SK-N-SH (cell line): ENCODE measurements at regions not wholly inside any gene's neighbourhood (a gene's known extent, or its start where the extent isn't known, plus 50 kb on each side); places are given as distances from the start of the nearest gene placed in this dataset.

Source experiments
- CTCF ChIA-PET: fragments of 300-600, 350-600 bp; formaldehyde crosslinking; extraction: SDS; loops from one replicate; lab custom pipeline; 2021; lab: Yijun Ruan, JAX
- POLR2A ChIA-PET: fragments of 350-600 bp; sonication (Branson Sonifier 250); formaldehyde crosslinking; extraction: SDS; loops from one replicate; lab custom pipeline; 2020; ENCODE audit warnings: antibody characterized with exemption, inconsistent platforms; lab: Yijun Ruan, JAX
- DNase-seq: peaks from one replicate; pipeline ENCODE4 v3.0.0; 2012
- H2AFZ ChIP-seq: fragments of 200-600 bp; sonication (generic); 2 replicates; pipeline ENCODE4 v1.8.1; 2016; ENCODE audit warnings: antibody characterized with exemption, mild to moderate bottlenecking, low read depth
- H3F3A ChIP-seq: fragments of 200-600 bp; sonication (generic); replicated peaks from 2 replicates; pipeline ENCODE3; 2016; ENCODE audit warnings: antibody characterized with exemption, mild to moderate bottlenecking; ENCODE audit not compliant: insufficient read depth
- H3K27ac ChIP-seq, 2 experiments: fragments of 200-500 bp in 1 of 2; fragments of 200-600 bp in 1 of 2; sonication (Bioruptor generic) in 1 of 2; sonication (generic), shearing (Covaris generic) in 1 of 2; 2 replicates each; pipeline versions ENCODE4 v1.5.1 to v1.6.1; 2014 to 2016; ENCODE audit warnings: low read depth in 2 of 2, inconsistent platforms in 1 of 2, low read length in 1 of 2, mild to moderate bottlenecking in 1 of 2, mixed read lengths in 1 of 2
- H3K27me3 ChIP-seq: fragments of 200-600 bp; sonication (generic), shearing (Covaris generic); 2 replicates; pipeline ENCODE4 v1.6.1; 2016; ENCODE audit warnings: mixed run types; ENCODE audit not compliant: insufficient read depth
- H3K36me3 ChIP-seq, 2 experiments: fragments of 200-500 bp in 1 of 2; fragments of 200-600 bp in 1 of 2; sonication (Bioruptor generic) in 1 of 2; sonication (generic) in 1 of 2; replicated peaks in 1 of 2; 2 replicates each; pipeline versions ENCODE3 to v1.5.1; 2014 to 2016; ENCODE audit warnings: low read length in 1 of 2, mild to moderate bottlenecking in 1 of 2; ENCODE audit not compliant: insufficient read depth in 2 of 2, control insufficient read depth in 1 of 2
- H3K4me1 ChIP-seq, 2 experiments: fragments of 200-500 bp in 1 of 2; fragments of 200-600 bp in 1 of 2; sonication (Bioruptor generic) in 1 of 2; sonication (generic), shearing (Covaris generic) in 1 of 2; 2 replicates each; pipeline versions ENCODE4 v1.5.1 to v1.6.1; 2014 to 2016; ENCODE audit warnings: low read depth in 1 of 2, low read length in 1 of 2, mixed run types in 1 of 2; ENCODE audit not compliant: insufficient read depth in 2 of 2, control insufficient read depth in 1 of 2
- H3K4me2 ChIP-seq: fragments of 200-600 bp; sonication (generic), shearing (Covaris generic); 2 replicates; pipeline ENCODE4 v1.6.1; 2017; ENCODE audit warnings: mixed run types
- H3K4me3 ChIP-seq, 2 experiments: fragments of 200-500 bp in 1 of 2; fragments of 200-600 bp in 1 of 2; sonication (Bioruptor generic) in 1 of 2; sonication (generic), shearing (Covaris generic) in 1 of 2; 2 replicates each; pipeline versions ENCODE4 v1.5.1 to v1.8.1; 2014 to 2016; ENCODE audit warnings: low read depth in 2 of 2, inconsistent platforms in 1 of 2, low read length in 1 of 2, mild to moderate bottlenecking in 1 of 2, mixed read lengths in 1 of 2, moderate library complexity in 1 of 2
- H3K79me2 ChIP-seq: fragments of 200-600 bp; sonication (generic); 2 replicates; pipeline ENCODE4 v1.8.1; 2017; ENCODE audit warnings: mild to moderate bottlenecking; ENCODE audit not compliant: insufficient read depth
- H3K9ac ChIP-seq: fragments of 200-600 bp; sonication (generic); 2 replicates; pipeline ENCODE4 v1.6.1; 2017; ENCODE audit warnings: mixed run types
- H3K9me2 ChIP-seq: fragments of 200-600 bp; sonication (generic); 2 replicates; pipeline ENCODE4 v1.6.1; 2017; ENCODE audit warnings: mixed run types
- H3K9me3 ChIP-seq: fragments of 200-600 bp; sonication (generic); 2 replicates; pipeline ENCODE4 v1.6.1; 2017; ENCODE audit warnings: mixed run types, mild to moderate bottlenecking, moderate library complexity
- H4K20me1 ChIP-seq: fragments of 200-600 bp; sonication (generic); 2 replicates; pipeline ENCODE4 v1.6.1; 2017; ENCODE audit warnings: mild to moderate bottlenecking, mixed run types; ENCODE audit not compliant: insufficient read depth
- EP300 ChIP-seq, 2 experiments: IDR thresholded peaks; 2 replicates each; pipeline versions ENCODE4 v1.4.0 to v1.6.1; 2012; ENCODE audit warnings: borderline replicate concordance in 1 of 2, low read depth in 1 of 2, low read length in 1 of 2
- EZH2phosphoT487 ChIP-seq: fragments of 200-600 bp; sonication (generic); IDR thresholded peaks from 2 replicates; pipeline ENCODE4 v1.6.1; 2017; ENCODE audit warnings: low read depth, mixed run types, mild to moderate bottlenecking, antibody characterized with exemption, moderate library complexity, borderline replicate concordance
- FOSL2 ChIP-seq: IDR thresholded peaks from 2 replicates; pipeline ENCODE4 v1.4.0; 2012; ENCODE audit warnings: low read depth, mild to moderate bottlenecking, moderate library complexity, borderline replicate concordance
- MEF2A ChIP-seq: IDR thresholded peaks from 2 replicates; pipeline ENCODE4 v1.4.0; 2012; ENCODE audit warnings: low read depth, borderline replicate concordance
- NFIC ChIP-seq: IDR thresholded peaks from 2 replicates; pipeline ENCODE4 v1.4.0; 2012; ENCODE audit warnings: borderline replicate concordance
- NRF1 ChIP-seq: IDR thresholded peaks from 2 replicates; pipeline ENCODE4 v1.6.1; 2012; ENCODE audit warnings: low read depth, mild to moderate bottlenecking, low read length
- RAD21 ChIP-seq: IDR thresholded peaks from 2 replicates; pipeline ENCODE4 v1.6.1; 2012; ENCODE audit warnings: mild to moderate bottlenecking, low read length
- SMC3 ChIP-seq: IDR thresholded peaks from 2 replicates; pipeline ENCODE4 v1.6.1; 2012; ENCODE audit warnings: low read depth, low read length, improper control_type of control experiment
- TAF1 ChIP-seq: IDR thresholded peaks from 2 replicates; pipeline ENCODE4 v1.6.1; 2012; ENCODE audit warnings: low read depth, mild to moderate bottlenecking, low read length, moderate library complexity, borderline replicate concordance
- WGBS: methylation state at CpG from one replicate; pipeline ENCODE4 v1.1.6; 2017; ENCODE audit warnings: low lambda C conversion rate; 5-methylcytosine and 5-hydroxymethylcytosine counted together
- TF ChIP-seq, protein P1 (sequence below): IDR thresholded peaks from 2 replicates; pipeline ENCODE4 v1.4.0; 2012; ENCODE audit warnings: low read depth, borderline replicate concordance
- TF ChIP-seq, protein P2 (sequence below): fragments of 150-350 bp; IDR thresholded peaks from 2 replicates; pipeline ENCODE4 v1.6.1; 2017; ENCODE audit warnings: antibody characterized with exemption, low read length, low read depth, borderline replicate concordance
- TF ChIP-seq, protein P3 (sequence below): fragments of 150-350 bp; IDR thresholded peaks from 2 replicates; pipeline ENCODE4 v1.6.1; 2016; ENCODE audit warnings: mild to moderate bottlenecking, low read depth, low read length

DNA sequence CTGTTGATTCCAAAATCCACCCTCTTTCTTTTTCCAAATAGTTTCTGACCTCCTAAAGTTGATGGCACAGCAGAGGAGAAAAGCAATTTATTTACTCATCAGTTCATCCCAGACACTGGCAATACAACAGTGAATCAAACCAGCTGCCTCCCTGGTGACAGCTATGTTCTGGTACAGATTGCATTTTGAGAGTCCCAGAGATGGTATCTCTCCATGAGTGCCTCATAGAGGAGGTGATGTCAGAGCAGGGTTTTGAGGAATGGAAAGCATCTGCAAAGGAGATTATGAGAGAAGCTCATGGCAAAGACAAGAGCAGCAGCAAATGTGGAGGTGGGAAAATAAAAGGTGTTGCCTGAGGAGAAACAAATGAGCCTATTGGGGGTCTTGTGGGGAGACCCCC is 377.2 kb downstream of the MN1 start (continued):
- no peak for TF ChIP-seq NRF1
- TF ChIP-seq, protein P1, sequence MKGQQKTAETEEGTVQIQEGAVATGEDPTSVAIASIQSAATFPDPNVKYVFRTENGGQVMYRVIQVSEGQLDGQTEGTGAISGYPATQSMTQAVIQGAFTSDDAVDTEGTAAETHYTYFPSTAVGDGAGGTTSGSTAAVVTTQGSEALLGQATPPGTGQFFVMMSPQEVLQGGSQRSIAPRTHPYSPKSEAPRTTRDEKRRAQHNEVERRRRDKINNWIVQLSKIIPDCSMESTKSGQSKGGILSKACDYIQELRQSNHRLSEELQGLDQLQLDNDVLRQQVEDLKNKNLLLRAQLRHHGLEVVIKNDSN: no peak
- TF ChIP-seq TAF1: no peak
- peak; percentile 47; the same call in 1 of the 2 replicates for TF ChIP-seq NFIC
- no peak for TF ChIP-seq FOSL2
- TF ChIP-seq, protein P2, sequence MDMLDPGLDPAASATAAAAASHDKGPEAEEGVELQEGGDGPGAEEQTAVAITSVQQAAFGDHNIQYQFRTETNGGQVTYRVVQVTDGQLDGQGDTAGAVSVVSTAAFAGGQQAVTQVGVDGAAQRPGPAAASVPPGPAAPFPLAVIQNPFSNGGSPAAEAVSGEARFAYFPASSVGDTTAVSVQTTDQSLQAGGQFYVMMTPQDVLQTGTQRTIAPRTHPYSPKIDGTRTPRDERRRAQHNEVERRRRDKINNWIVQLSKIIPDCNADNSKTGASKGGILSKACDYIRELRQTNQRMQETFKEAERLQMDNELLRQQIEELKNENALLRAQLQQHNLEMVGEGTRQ: no peak

DNA sequence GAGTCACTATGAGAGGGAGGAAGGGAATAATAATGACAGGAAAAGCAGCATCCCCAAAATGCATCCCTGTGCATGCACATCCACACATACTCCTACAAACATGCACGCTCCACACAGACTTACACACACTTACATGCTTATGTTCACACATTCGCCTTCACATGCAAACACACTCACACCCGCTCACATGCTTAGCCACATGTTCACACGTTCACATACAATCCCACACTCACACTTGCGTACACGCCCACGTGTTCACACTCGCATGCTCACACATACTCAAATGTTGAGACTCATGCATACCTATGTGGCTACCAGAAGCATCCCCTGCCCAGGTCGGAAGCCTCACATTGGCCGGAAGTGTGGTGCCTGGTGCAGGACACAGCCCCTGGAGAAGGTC is 372.1 kb downstream of the MN1 start:
- H3K9me2 ChIP-seq: no peaks in the 10 kb centered on the region
- no peaks in the 10 kb centered on the region for H3K36me3 ChIP-seq
- H3K4me3 ChIP-seq: no peak overlapping the region
- TF ChIP-seq EZH2phosphoT487 (no peak), SMC3 (no peak)
- DNase-seq: no peak
- ChIA-PET POLR2A (no interaction called here), CTCF (interaction anchor here (1.0 kb wide), 1 partner anchor 23 kb away, joined by 3 read pairs; no protein-coding TSS in a partner anchor)
- no peaks in the 10 kb centered on the region for H3K79me2 ChIP-seq
- 73% methylated on average over 10 of the region's 10 CpGs for WGBS
- no peaks in the 10 kb centered on the region for H3K27me3 ChIP-seq
- H3K4me2 ChIP-seq: no peak overlapping the region
- H4K20me1 ChIP-seq: no peaks in the 10 kb centered on the region
- no peak overlapping the region for H3K27ac ChIP-seq
- no peaks in the 10 kb centered on the region for H3F3A ChIP-seq
- H2AFZ ChIP-seq: no peak overlapping the region
- H3K9me3 ChIP-seq: peaks cover 5% of the 10 kb centered on the region; the same call in 1 of the 2 replicates
- no peaks in the 10 kb centered on the region for H3K4me1 ChIP-seq
- no peak overlapping the region for H3K9ac ChIP-seq

DNA sequence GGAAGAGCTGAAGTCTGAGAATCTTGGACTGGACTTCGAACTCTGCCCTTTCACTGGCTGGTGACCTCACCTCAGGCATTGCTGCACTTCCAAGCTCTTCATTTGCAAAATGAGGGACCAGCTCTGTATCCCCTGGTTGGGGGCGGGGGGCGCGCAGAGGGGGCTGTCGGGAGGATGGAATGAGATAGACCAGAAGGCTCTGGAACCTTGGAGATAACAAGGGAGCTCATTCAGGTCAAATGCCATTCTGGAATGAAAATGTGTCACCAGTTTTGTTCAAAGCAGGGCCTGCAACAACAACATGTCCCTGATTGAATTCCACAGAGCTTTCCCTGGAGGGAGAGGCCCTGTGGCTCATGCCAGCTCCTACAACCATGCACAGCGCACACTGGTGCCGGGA is 370.5 kb downstream of the MN1 start:
- 75% methylated on average over 6 of the region's 7 CpGs for WGBS
- no peak for DNase-seq
- POLR2A ChIA-PET: interaction anchor here (0.6 kb wide), 1 partner anchor 19 kb away, joined by 3 read pairs; no protein-coding TSS in a partner anchor

More for the DNA sequence above, 370.5 kb downstream of the MN1 start:
- Histone ChIP-seq H4K20me1 (no peaks in the 10 kb centered on the region), H2AFZ (no peak overlapping the region), H3K36me3 (no peaks in the 10 kb centered on the region), H3K27ac (no peak overlapping the region), H3K27me3 (no peaks in the 10 kb centered on the region), H3F3A (no peaks in the 10 kb centered on the region), H3K9ac (no peak overlapping the region), H3K4me1 (peaks cover 0 to 7% of the 10 kb centered on the region in 2 experiments; a peak in 2 of 4 replicates), H3K9me3 (peaks cover 5% of the 10 kb centered on the region; the same call in 1 of the 2 replicates), H3K79me2 (no peaks in the 10 kb centered on the region), H3K9me2 (no peaks in the 10 kb centered on the region), H3K4me3 (no peak overlapping the region), H3K4me2 (no peak overlapping the region)
- CTCF ChIA-PET: no interaction called here
- no peak for TF ChIP-seq EZH2phosphoT487
- no peak for TF ChIP-seq RAD21
- no peak for TF ChIP-seq EP300 (IDR thresholded peaks at IDR 0.05; ENCODE audit: borderline replicate concordance in 1 of 2, low read depth in 1 of 2, low read length in 1 of 2)
- TF ChIP-seq, protein P3, sequence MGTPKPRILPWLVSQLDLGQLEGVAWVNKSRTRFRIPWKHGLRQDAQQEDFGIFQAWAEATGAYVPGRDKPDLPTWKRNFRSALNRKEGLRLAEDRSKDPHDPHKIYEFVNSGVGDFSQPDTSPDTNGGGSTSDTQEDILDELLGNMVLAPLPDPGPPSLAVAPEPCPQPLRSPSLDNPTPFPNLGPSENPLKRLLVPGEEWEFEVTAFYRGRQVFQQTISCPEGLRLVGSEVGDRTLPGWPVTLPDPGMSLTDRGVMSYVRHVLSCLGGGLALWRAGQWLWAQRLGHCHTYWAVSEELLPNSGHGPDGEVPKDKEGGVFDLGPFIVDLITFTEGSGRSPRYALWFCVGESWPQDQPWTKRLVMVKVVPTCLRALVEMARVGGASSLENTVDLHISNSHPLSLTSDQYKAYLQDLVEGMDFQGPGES: no peak
- TF ChIP-seq MEF2A: no peak
